GM19240 (cell line): ENCODE measurements at regions not wholly inside any gene's neighbourhood (a gene's known extent, or its start where the extent isn't known, plus 50 kb on each side); places are given as distances from the start of the nearest gene placed in this dataset.
"Not testable (repeated sequence)": the region's sequence is repeated elsewhere in the genome, so short reads cannot be mapped to it uniquely, and the experiment has no call there.

Experiments used
- DNase-seq: peaks from one replicate; pipeline ENCODE4 v3.0.0; 2011; ENCODE audit warnings: low spot score; ENCODE audit not compliant: insufficient read length

GRCh38 chr12:25341877-25342276 lies 91.1 kb upstream of the KRAS start:
- DNase-seq, result not testable (repeated sequence)

DNA sequence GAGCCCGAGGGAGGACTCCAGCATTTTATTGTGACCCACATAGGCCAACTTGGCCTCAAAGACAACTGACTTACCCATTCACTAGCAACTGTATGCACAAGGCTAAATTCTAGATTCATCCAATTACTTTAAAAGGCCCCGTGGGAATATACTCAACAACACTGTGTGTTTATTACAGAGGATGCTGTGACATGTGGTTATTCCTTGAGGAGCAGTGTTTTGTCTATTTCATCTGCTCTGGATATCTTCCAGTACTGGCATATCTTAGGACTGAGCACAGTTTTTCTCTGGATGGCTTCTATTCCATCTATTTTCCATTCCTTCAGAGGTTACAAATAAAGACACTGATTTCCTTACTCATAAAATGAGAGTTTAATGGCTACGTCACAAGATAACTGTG lies 87.2 kb upstream of the KRAS start:
- DNase-seq, result no peak

DNA sequence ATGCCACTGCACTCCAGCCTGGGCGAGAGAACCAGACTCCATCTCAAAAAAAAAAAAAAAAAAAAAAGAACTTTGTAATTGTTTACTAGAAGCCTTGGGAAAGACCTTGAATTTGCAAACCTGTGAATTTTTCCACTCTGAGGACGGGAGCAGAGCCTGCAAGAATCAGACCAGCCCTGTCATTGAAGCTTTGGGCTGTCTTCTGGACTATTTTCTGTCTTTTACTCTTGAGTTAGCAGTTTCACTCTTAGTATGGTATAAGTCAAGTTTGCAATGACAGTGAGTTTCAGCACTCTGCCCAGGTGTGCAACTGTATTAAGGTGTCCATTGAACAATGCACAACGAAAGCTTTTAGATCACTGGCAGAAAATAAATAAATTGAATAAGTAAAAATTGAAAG lies 81.4 kb upstream of the KRAS start:
- DNase-seq, result no peak

DNA sequence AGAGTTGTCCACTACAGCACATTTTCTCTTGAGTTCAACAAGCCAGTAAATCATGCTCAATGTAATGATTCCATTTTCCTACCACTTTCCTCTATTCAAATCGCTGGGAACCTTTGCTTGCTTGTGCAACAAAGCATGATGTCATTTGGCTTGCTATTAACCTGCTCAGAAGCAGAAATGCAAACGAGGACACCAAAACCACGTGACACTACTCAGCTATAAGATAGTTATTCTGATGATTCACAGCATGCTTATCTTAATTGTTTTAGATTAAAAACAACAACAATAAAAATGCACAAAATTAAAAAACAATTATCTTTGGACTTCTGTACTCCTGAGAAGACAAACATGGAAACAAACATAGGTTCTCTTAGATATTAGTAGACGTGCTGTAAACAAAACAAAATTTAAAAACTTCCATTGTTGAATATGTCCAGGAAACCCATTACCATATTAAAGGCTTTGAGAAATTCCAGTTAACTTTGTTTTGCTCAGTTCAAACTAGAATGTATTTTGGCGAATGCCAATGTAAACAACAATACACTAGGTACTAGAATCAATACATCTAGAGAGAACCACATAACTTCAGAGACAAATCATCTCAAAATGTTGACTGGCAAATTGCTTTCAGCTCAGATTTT lies 77.5 kb upstream of the KRAS start:
- no peak for DNase-seq

GRCh38 chr12:25327321-25327720 lies 76.6 kb upstream of the KRAS start:
- DNase-seq, result no peak

GRCh38 chr12:25326326-25326725 lies 75.6 kb upstream of the KRAS start:
- DNase-seq, result no peak

DNA sequence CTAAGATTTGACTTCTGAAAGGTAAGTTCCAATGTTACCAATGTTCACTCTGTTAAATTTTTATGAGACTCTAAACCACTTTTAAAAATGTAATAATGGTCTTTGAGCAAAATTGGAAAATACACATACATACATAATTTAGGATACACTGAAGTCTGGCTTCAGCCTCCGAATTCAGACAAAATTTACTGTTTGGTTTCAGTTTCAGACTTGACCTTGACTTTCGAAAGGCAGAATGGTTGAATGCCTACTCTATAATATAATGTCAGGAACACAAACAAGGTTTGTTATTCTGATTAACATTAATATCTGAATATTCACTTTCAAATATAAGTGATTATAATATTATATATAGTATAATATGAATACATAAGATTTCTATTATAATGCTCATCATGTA lies 74.1 kb upstream of the KRAS start:
- no peak for DNase-seq

- no peak for DNase-seq
Observed at GRCh38 chr12:25323581-25323982, 72.9 kb upstream of the KRAS start.

DNA sequence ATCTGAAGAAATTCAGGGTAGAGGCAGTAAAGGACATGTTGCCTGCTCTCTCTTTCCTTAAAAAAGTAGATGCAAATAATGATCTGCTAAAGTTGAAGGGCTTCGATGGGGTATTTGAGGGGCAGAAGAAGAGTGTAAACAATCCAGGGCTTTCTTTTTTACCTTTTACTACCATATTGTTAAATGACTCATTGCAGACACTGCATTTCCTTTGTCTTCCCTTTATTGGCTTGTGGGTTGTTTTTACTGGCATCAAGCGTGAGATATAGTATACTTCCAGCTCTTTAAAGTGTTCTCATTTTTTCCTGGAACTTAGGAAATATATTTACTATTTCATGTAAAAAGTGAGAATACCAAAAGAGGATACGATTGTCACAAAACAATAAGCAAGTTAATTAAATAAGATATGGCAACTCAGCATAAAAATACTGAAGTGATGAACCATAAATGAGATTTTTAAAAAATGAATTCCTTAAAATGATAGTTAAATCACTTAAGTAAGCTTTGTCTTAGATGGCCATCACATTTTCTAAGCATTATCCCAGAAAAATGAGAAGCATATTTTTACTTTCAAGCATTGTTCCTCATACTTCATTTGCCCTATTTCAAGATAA lies 72.3 kb upstream of the KRAS start:
- DNase-seq, result no peak

- no peak for DNase-seq
Observed at GRCh38 chr12:25322351-25322750, 71.6 kb upstream of the KRAS start.

DNA sequence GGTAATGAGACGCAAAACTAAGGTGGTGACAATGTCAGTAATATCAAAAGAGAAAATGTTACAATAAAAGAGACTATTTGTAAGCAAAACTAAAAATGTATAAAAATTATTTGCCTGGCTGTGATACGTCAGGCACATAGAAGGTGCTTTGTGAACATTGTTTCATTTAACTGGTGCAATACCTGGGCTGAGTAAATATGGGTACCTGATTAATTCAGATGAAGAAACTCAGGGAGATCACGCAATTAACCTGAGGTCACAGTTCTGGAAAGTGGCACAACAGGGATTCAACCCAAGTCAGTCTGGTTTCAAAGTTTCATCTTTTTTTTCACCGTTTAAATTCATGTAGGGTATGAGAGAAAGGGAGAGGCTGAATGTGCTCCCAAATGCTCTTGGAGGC lies 71.0 kb upstream of the KRAS start:
- no peak for DNase-seq

- DNase-seq, result no peak
Observed at GRCh38 chr12:25320123-25321006, 69.6 kb upstream of the KRAS start.

GRCh38 chr12:25319233-25319984 lies 68.7 kb upstream of the KRAS start:
- DNase-seq, result no peak

- DNase-seq, result no peak
Observed at GRCh38 chr12:25317553-25317952, 66.8 kb upstream of the KRAS start.

- DNase-seq, result no peak
Observed at GRCh38 chr12:25315388-25315787, 64.7 kb upstream of the KRAS start.

GRCh38 chr12:25313266-25313990 lies 62.7 kb upstream of the KRAS start:
- DNase-seq, result not testable (repeated sequence)

- DNase-seq, result no peak
Observed at GRCh38 chr12:25311506-25311905, 60.8 kb upstream of the KRAS start.

DNA sequence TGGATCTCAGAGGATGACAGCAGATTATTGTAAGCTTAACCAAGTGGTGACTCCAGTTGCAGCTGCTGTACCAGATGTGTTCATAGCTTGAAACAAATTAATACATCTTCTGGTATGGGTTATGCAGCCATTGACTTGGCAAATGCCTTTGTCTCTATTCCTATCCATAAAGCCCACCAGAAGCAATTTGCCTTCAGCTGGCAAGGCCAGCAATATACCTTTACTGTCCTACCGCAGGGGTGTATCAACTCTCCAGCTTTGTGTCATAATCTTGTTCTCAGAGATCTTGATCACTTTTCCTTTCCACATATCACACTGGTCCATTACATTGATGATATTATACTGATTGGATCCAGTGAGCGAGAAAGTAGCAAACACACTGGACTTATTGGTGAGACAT lies 59.3 kb upstream of the KRAS start:
- not testable (repeated sequence) for DNase-seq

- no peak for DNase-seq
Observed at GRCh38 chr12:25308756-25309155, 58.0 kb upstream of the KRAS start.

DNA sequence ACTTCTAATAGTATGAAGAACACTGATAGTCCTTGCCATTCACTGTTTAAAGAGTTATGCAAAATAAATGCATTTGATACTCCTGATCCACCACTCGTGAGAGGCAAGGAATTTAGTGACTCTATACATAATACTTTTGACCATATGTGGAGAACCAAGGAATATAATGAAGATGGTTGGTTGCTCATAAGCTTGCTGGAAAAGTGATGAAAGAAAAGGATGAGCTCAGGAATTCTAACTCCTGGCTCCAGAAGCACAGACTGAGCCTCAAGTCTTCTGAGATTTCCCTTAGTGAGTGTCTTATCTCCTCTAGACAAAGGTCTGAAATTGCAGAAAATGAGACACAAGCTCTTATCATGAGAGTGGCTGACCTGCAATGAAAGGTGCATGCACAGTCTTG lies 57.1 kb upstream of the KRAS start:
- no peak for DNase-seq

DNA sequence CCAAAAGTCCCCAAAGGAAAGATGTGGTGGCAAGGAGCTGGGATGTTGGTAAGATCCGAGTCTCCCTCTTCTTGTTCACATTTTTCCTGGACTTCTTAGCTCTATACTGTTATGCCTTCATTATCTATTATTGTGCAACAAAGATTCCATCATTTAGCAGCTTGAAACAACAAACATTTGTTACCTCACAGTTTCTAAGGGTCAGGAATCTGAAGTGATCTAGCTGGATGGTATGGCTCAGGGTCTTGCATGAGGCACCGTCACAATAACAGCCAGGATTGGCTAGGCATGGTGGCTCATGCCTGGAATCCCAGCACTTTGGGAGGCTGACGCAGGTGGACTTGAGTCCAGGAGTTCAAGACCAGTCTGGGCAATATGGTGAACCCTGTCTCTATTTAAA lies 51.1 kb upstream of the KRAS start:
- no peak for DNase-seq
